HEK293T (cell line): ENCODE measurements at regions not wholly inside any gene's neighbourhood (a gene's known extent, or its start where the extent isn't known, plus 50 kb on each side); places are given as distances from the start of the nearest gene placed in this dataset.

ENCODE experiments used
- ARNT ChIP-seq: fragments of 450-650 bp; IDR thresholded peaks from 2 replicates; pipeline ENCODE4 v1.6.1; 2017; ENCODE audit warnings: mild to moderate bottlenecking
- BHLHE40 ChIP-seq: fragments of 450-650 bp; IDR thresholded peaks from 2 replicates; pipeline ENCODE4 v1.6.1; 2016; ENCODE audit warnings: mild to moderate bottlenecking, moderate library complexity, borderline replicate concordance
- FOXK2 ChIP-seq: fragments of 450-650 bp; IDR thresholded peaks from 2 replicates; pipeline ENCODE4 v1.6.1; 2016; ENCODE audit warnings: mild to moderate bottlenecking
- FOXM1 ChIP-seq: fragments of 450-650 bp; IDR thresholded peaks from 2 replicates; pipeline ENCODE4 v1.6.1; 2017; ENCODE audit warnings: mild to moderate bottlenecking, borderline replicate concordance
- L3MBTL2 ChIP-seq: fragments of 450-650 bp; conservative IDR thresholded peaks from 2 replicates; pipeline ENCODE4 v1.6.1; 2016; ENCODE audit warnings: mild to moderate bottlenecking
- LEF1 ChIP-seq: fragments of 450-650 bp; IDR thresholded peaks from 2 replicates; pipeline ENCODE4 v1.6.1; 2017; ENCODE audit warnings: mild to moderate bottlenecking, borderline replicate concordance
- NFRKB ChIP-seq: fragments of 450-650 bp; IDR thresholded peaks from 2 replicates; pipeline ENCODE4 v1.6.1; 2016; ENCODE audit warnings: mild to moderate bottlenecking, moderate library complexity
- SP1 ChIP-seq: fragments of 450-650 bp; IDR thresholded peaks from 2 replicates; pipeline ENCODE4 v1.6.1; 2017
- SUZ12 ChIP-seq: fragments of 450-650 bp; IDR thresholded peaks from 2 replicates; pipeline ENCODE4 v1.6.1; 2016; ENCODE audit warnings: mild to moderate bottlenecking
- TARDBP ChIP-seq: fragments of 450-650 bp; IDR thresholded peaks from 2 replicates; pipeline ENCODE4 v1.6.1; 2016
- ZNF384 ChIP-seq: fragments of 450-650 bp; IDR thresholded peaks from 2 replicates; pipeline ENCODE4 v1.6.1; 2016

DNA sequence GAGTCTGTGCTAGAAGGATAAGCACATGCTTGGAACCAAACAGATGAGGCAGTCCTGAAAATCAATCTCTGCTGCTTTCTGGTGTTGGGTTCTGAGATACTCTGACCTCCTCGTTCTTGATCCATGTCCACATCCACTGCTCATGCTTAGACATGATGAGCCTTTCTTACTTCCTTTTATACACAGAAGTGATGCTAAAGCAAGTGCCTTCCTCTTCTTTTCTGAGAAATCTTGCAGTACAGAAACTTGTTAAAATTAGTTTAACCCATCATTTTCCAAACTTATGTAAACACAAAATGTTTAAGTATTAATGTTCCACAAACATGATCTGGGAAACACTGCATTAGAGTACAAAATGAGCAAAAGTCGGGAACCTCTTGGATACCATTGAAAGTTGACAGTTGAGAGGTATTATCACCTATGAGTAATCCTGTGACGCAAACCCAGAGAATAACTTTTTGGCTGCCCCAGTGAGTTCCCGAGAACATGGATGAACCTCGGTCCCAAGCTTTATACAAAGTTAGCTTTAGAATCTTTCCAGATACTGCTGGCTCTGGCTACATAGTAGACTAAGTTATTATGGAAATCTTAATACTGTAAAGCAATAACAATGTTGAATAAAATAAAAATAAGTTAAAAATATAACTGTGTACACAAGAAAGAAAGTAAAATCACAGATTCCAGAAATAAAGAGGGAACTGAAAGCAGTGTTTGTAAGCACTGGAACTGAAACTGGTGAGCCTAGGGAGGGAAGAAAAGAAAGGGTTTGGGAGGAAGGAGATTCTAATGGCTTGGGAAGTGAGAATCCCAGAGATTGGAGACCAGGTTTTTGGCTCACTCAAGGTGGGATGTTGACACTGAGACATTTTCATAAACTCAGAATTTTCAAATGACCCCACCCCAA lies 429.3 kb upstream of the RUNX1 start:
- TF ChIP-seq FOXK2, result no peak
- no peak for TF ChIP-seq FOXM1
- no peak for TF ChIP-seq SP1
- no peak for TF ChIP-seq TARDBP
- TF ChIP-seq SUZ12, result no peak
- no peak for TF ChIP-seq LEF1
- no peak for TF ChIP-seq ZNF384
- no peak for TF ChIP-seq L3MBTL2
- TF ChIP-seq BHLHE40, result no peak
- TF ChIP-seq ARNT, result no peak
- no peak for TF ChIP-seq NFRKB
